ENCODE measurements at regions not wholly inside any gene's neighbourhood (a gene's known extent, or its start where the extent isn't known, plus 50 kb on each side); places are given as distances from the start of the nearest gene placed in this dataset.

- no peak for TF ChIP-seq CTCF (IDR thresholded peaks at IDR 0.05; ENCODE audit: low read depth, low read length)
- Histone ChIP-seq H3K4me3 (ENCODE audit: low read depth, low read length) (peak overlapping the region; percentile 14; the same call in 1 of the 2 replicates), H3K9me3 (ENCODE audit: severe bottlenecking) (no peaks in the 10 kb centered on the region), H3K36me3 (no peaks in the 10 kb centered on the region), H3K27ac (peak overlapping the region; percentile 55), H3K27me3 (ENCODE audit: insufficient read depth, low read depth, severe bottlenecking) (no peaks in the 10 kb centered on the region)
- DNase-seq = peak; percentile 59
Observed at GRCh38 chrX:131816551-131817136, 206.5 kb upstream of the STK26 start.

- Histone ChIP-seq H3K36me3 (no peaks in the 10 kb centered on the region; the same call in 1 of the 2 replicates), H3K9me3 (ENCODE audit: severe bottlenecking) (no peaks in the 10 kb centered on the region), H3K27me3 (ENCODE audit: insufficient read depth, low read depth, severe bottlenecking) (no peaks in the 10 kb centered on the region), H3K4me3 (ENCODE audit: low read depth, low read length) (no peak overlapping the region), H3K27ac (no peak overlapping the region)
- TF ChIP-seq CTCF (IDR thresholded peaks at IDR 0.05; ENCODE audit: low read depth, low read length) = no peak
- no peak for DNase-seq
Observed at GRCh38 chrX:131818297-131818936, 204.7 kb upstream of the STK26 start.

- no peaks in the 10 kb centered on the region for H3K27me3 ChIP-seq (ENCODE audit: insufficient read depth, low read depth, severe bottlenecking)
- H3K27ac ChIP-seq = peak overlapping the region; percentile 96
- H3K9me3 ChIP-seq (ENCODE audit: severe bottlenecking) = no peaks in the 10 kb centered on the region
- no peaks in the 10 kb centered on the region; the same call in 1 of the 2 replicates for H3K36me3 ChIP-seq
- TF ChIP-seq CTCF (IDR thresholded peaks at IDR 0.05; ENCODE audit: low read depth, low read length) = peak; percentile 23; the same call in 1 of the 2 replicates
- peak overlapping the region; percentile 42 for H3K4me3 ChIP-seq (ENCODE audit: low read depth, low read length)
- peak; percentile 72 for DNase-seq
Observed at GRCh38 chrX:131821945-131822622, 201.0 kb upstream of the STK26 start.

GRCh38 chrX:131826572-131826971 lies 196.5 kb upstream of the STK26 start:
- no peak for DNase-seq
- Histone ChIP-seq H3K27me3 (ENCODE audit: insufficient read depth, low read depth, severe bottlenecking) (no peaks in the 10 kb centered on the region), H3K27ac (no peak overlapping the region), H3K4me3 (ENCODE audit: low read depth, low read length) (no peak overlapping the region), H3K36me3 (no peaks in the 10 kb centered on the region; the same call in 1 of the 2 replicates), H3K9me3 (ENCODE audit: severe bottlenecking) (no peaks in the 10 kb centered on the region)
- TF ChIP-seq CTCF (IDR thresholded peaks at IDR 0.05; ENCODE audit: low read depth, low read length) = no peak

GRCh38 chrX:131827935-131828334 lies 195.2 kb upstream of the STK26 start:
- H3K9me3 ChIP-seq (ENCODE audit: severe bottlenecking) = no peaks in the 10 kb centered on the region
- DNase-seq = peak; percentile 70
- H3K27ac ChIP-seq = peak overlapping the region; percentile 37
- no peaks in the 10 kb centered on the region for H3K27me3 ChIP-seq (ENCODE audit: insufficient read depth, low read depth, severe bottlenecking)
- peak; percentile 61 for TF ChIP-seq CTCF (IDR thresholded peaks at IDR 0.05; ENCODE audit: low read depth, low read length)
- H3K36me3 ChIP-seq = no peaks in the 10 kb centered on the region
- H3K4me3 ChIP-seq (ENCODE audit: low read depth, low read length) = no peak overlapping the region

Data from WERI-Rb-1 (cell line).